Glutamatergic neuron (in vitro differentiated cells): ENCODE measurements at regions not wholly inside any gene's neighbourhood (a gene's known extent, or its start where the extent isn't known, plus 50 kb on each side); places are given as distances from the start of the nearest gene placed in this dataset.

ENCODE experiments used
- DNase-seq: peaks from one replicate; pipeline ENCODE4 v3.0.0; 2022
- H3K27ac Mint-ChIP-seq: one replicate; pipeline ENCODE4 v1.8.0; 2020; ENCODE audit warnings: mild to moderate bottlenecking, mixed read lengths, inconsistent platforms; ENCODE audit not compliant: unreplicated experiment
- H3K27me3 Mint-ChIP-seq: one replicate; pipeline ENCODE4 v1.8.0; 2020; ENCODE audit warnings: mild to moderate bottlenecking, moderate library complexity, mixed read lengths, inconsistent platforms; ENCODE audit not compliant: unreplicated experiment
- H3K36me3 Mint-ChIP-seq: one replicate; pipeline ENCODE4 v1.8.0; 2020; ENCODE audit warnings: mild to moderate bottlenecking, mixed read lengths, inconsistent platforms; ENCODE audit not compliant: unreplicated experiment
- H3K4me1 Mint-ChIP-seq: one replicate; pipeline ENCODE4 v1.8.0; 2020; ENCODE audit warnings: mild to moderate bottlenecking, low read depth, mixed read lengths, inconsistent platforms; ENCODE audit not compliant: unreplicated experiment
- H3K4me3 Mint-ChIP-seq: one replicate; pipeline ENCODE4 v1.8.0; 2020; ENCODE audit warnings: mild to moderate bottlenecking, mixed read lengths, inconsistent platforms; ENCODE audit not compliant: unreplicated experiment
- H3K9me3 Mint-ChIP-seq: one replicate; pipeline ENCODE4 v1.8.0; 2020; ENCODE audit warnings: mild to moderate bottlenecking, moderate library complexity, mixed read lengths, inconsistent platforms; ENCODE audit not compliant: unreplicated experiment
- CTCF ChIP-seq: fragments of 200-600 bp; sonication (generic); IDR thresholded peaks from one replicate; pipeline ENCODE4 v1.5.0; 2021; ENCODE audit not compliant: partially characterized antibody, unreplicated experiment

- Mint-ChIP-seq H3K9me3 (no peaks in the 10 kb centered on the region), H3K4me3 (no peak overlapping the region), H3K27ac (no peak overlapping the region), H3K4me1 (no peaks in the 10 kb centered on the region), H3K36me3 (no peaks in the 10 kb centered on the region), H3K27me3 (no peaks in the 10 kb centered on the region)
- no peak for TF ChIP-seq CTCF
- no peak for DNase-seq
Observed at GRCh38 chr4:128347175-128347868, 59.7 kb upstream of the PGRMC2 start.

GRCh38 chr4:128346054-128346716, 58.6 kb upstream of the PGRMC2 start:
- no peaks in the 10 kb centered on the region for H3K27me3 Mint-ChIP-seq
- H3K4me1 Mint-ChIP-seq = no peaks in the 10 kb centered on the region
- H3K36me3 Mint-ChIP-seq = no peaks in the 10 kb centered on the region
- no peak for TF ChIP-seq CTCF
- H3K4me3 Mint-ChIP-seq = no peak overlapping the region
- DNase-seq = no peak
- H3K27ac Mint-ChIP-seq = no peak overlapping the region
- no peaks in the 10 kb centered on the region for H3K9me3 Mint-ChIP-seq

GRCh38 chr4:128345650-128346049, 58.0 kb upstream of the PGRMC2 start:
- H3K9me3 Mint-ChIP-seq = no peaks in the 10 kb centered on the region
- H3K4me3 Mint-ChIP-seq = no peak overlapping the region
- no peaks in the 10 kb centered on the region for H3K36me3 Mint-ChIP-seq
- no peak for TF ChIP-seq CTCF
- no peaks in the 10 kb centered on the region for H3K27me3 Mint-ChIP-seq
- H3K4me1 Mint-ChIP-seq = no peaks in the 10 kb centered on the region
- DNase-seq = no peak
- H3K27ac Mint-ChIP-seq = no peak overlapping the region

- Mint-ChIP-seq H3K9me3 (no peaks in the 10 kb centered on the region), H3K4me1 (no peaks in the 10 kb centered on the region), H3K27ac (no peak overlapping the region), H3K4me3 (no peak overlapping the region), H3K27me3 (no peaks in the 10 kb centered on the region), H3K36me3 (no peaks in the 10 kb centered on the region)
- no peak for DNase-seq
- TF ChIP-seq CTCF = no peak
Observed at GRCh38 chr4:128342762-128343161, 55.1 kb upstream of the PGRMC2 start.

GRCh38 chr4:128341634-128342033, 54.0 kb upstream of the PGRMC2 start:
- Mint-ChIP-seq H3K4me3 (no peak overlapping the region), H3K9me3 (no peaks in the 10 kb centered on the region), H3K36me3 (no peaks in the 10 kb centered on the region), H3K4me1 (no peaks in the 10 kb centered on the region), H3K27ac (no peak overlapping the region), H3K27me3 (no peaks in the 10 kb centered on the region)
- DNase-seq = no peak
- TF ChIP-seq CTCF = no peak
